Breast epithelium (tissue), 4 donors: ENCODE measurements at regions not wholly inside any gene's neighbourhood (a gene's known extent, or its start where the extent isn't known, plus 50 kb on each side); places are given as distances from the start of the nearest gene placed in this dataset.

ENCODE experiments used
- DNase-seq, 2 donors: peaks; one replicate each; pipeline ENCODE4 v3.0.0-alpha.2; 2019; ENCODE audit warnings: low spot score in 2 of 2
- H3K27ac ChIP-seq, 2 donors: fragments of 200-600 bp; sonication (generic) in 1 of 2; one replicate each; pipeline ENCODE4 v1.5.1; 2016 to 2019; ENCODE audit warnings: mild to moderate bottlenecking in 1 of 2
- H3K27me3 ChIP-seq, 2 donors: fragments of 200-600 bp; sonication (generic) in 1 of 2; one replicate each; pipeline versions ENCODE4 v1.5.1 to v1.6.0; 2017 to 2019; ENCODE audit warnings: control low read depth in 1 of 2, mild to moderate bottlenecking in 1 of 2
- H3K36me3 ChIP-seq: fragments of 200-600 bp; one replicate; pipeline ENCODE4 v1.5.1; 2019
- H3K4me1 ChIP-seq, 2 donors: fragments of 200-600 bp; sonication (generic); one replicate each; pipeline ENCODE4 v1.5.1; 2016 to 2019; ENCODE audit warnings: control low read depth in 1 of 2
- H3K4me3 ChIP-seq, 3 donors: fragments of 200-600 bp; sonication (generic); 1 replicate in 2 of 3; 2 replicates in 1 of 3; pipeline ENCODE4 v1.5.1; 2016 to 2019; ENCODE audit warnings: mild to moderate bottlenecking in 3 of 3, moderate library complexity in 2 of 3
- H3K9me3 ChIP-seq, 2 donors: fragments of 200-600 bp; sonication (generic) in 1 of 2; one replicate each; pipeline ENCODE4 v1.5.1; 2016 to 2019; ENCODE audit warnings: control low read depth in 1 of 2
- CTCF ChIP-seq, 3 donors: fragments of 450-650 bp; IDR thresholded peaks; one replicate each; pipeline ENCODE4 v1.5.1; 2016 to 2017; ENCODE audit warnings: antibody characterized with exemption in 3 of 3, mild to moderate bottlenecking in 3 of 3, moderate library complexity in 3 of 3
- POLR2A ChIP-seq: fragments of 450-650 bp; IDR thresholded peaks from one replicate; pipeline ENCODE4 v1.6.1; 2016; ENCODE audit warnings: antibody characterized with exemption, mild to moderate bottlenecking, moderate library complexity
- POLR2AphosphoS5 ChIP-seq, 3 donors: sonication (generic); formaldehyde crosslinking; IDR thresholded peaks; one replicate each; pipeline ENCODE4 v1.6.1; 2017; ENCODE audit warnings: antibody characterized with exemption in 3 of 3
- intact Hi-C: fragments of 100-400 bp; cut with DNase I; formaldehyde crosslinking; loops from one replicate; pipeline ENCODE4 v1.15.1; 2023; ENCODE audit warnings: low total_unique reads

DNA sequence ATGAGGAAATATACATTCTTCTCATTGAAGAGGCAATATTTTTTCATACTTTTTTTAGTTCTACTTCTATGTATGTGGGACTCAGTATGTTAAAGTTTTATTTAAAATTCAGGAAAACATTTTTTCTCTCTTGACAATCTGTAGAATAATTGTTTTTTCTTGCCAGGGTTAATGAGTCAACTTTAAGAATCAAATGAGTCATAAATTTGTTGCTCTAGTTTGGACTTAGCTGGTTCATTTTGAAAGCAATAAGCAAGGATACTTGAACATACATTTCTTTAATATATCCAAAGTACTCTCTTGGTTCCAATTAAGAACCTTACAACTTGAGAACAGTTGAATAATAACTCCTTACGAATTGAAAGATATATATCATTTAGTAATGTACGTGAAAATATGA lies 1145.3 kb upstream of the B3GALT2 start:
- H3K9me3 ChIP-seq = no peaks in the 10 kb centered on the region
- no peak overlapping the region for H3K27ac ChIP-seq
- DNase-seq = no peak
- intact Hi-C loops = no loop called here
- no peaks in the 10 kb centered on the region for H3K27me3 ChIP-seq
- H3K4me3 ChIP-seq = no peak overlapping the region
- H3K36me3 ChIP-seq = no peaks in the 10 kb centered on the region
- TF ChIP-seq POLR2AphosphoS5 (IDR thresholded peaks at IDR 0.05) (no peak), CTCF (IDR thresholded peaks at IDR 0.05) (no peak), POLR2A (no peak)
- no peaks in the 10 kb centered on the region for H3K4me1 ChIP-seq

GRCh38 chr1:194322751-194323150 lies 1136.3 kb upstream of the B3GALT2 start:
- intact Hi-C loops = no loop called here

DNA sequence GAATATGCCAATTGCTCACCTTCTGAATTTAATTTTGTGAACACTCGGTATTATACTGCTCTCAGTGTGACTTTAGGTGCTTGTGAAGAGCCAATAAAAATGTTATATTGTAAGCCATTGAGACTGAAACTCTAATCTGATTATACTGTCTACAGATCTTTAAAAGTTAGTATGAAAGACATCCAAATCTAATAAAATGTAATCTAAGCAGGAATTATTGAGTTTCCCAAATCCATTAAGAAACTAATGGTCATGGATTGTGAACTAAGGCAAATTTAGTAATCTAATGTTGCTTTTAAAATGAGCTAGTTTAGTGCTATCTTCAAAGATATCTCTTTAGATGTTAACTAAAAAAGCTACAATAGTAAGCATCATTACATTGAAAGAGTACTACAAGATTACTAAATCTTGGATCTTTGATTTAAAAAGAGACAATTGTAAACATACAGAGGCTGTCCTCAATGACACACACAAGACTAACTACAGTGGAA lies 1132.4 kb upstream of the B3GALT2 start:
- no peak for DNase-seq
- intact Hi-C loops = no loop called here
- no peaks in the 10 kb centered on the region for H3K9me3 ChIP-seq
- H3K27ac ChIP-seq = no peak overlapping the region
- no peaks in the 10 kb centered on the region for H3K27me3 ChIP-seq
- no peaks in the 10 kb centered on the region for H3K36me3 ChIP-seq
- no peaks in the 10 kb centered on the region for H3K4me1 ChIP-seq
- H3K4me3 ChIP-seq = no peak overlapping the region
- TF ChIP-seq POLR2AphosphoS5 (IDR thresholded peaks at IDR 0.05) (no peak), CTCF (IDR thresholded peaks at IDR 0.05) (no peak)

More at GRCh38 chr1:194322751-194323150, 1136.3 kb upstream of the B3GALT2 start:
- DNase-seq = no peak
- no peaks in the 10 kb centered on the region for H3K27me3 ChIP-seq
- H3K36me3 ChIP-seq = no peaks in the 10 kb centered on the region
- no peak overlapping the region for H3K27ac ChIP-seq
- H3K4me1 ChIP-seq = no peaks in the 10 kb centered on the region
- no peaks in the 10 kb centered on the region for H3K9me3 ChIP-seq
- no peak overlapping the region for H3K4me3 ChIP-seq
- TF ChIP-seq CTCF (IDR thresholded peaks at IDR 0.05) (no peak), POLR2A (no peak), POLR2AphosphoS5 (IDR thresholded peaks at IDR 0.05) (no peak)

GRCh38 chr1:194309697-194310096 lies 1123.3 kb upstream of the B3GALT2 start:
- no peaks in the 10 kb centered on the region for H3K27me3 ChIP-seq
- TF ChIP-seq POLR2A = no peak
- no peak for TF ChIP-seq POLR2AphosphoS5 (IDR thresholded peaks at IDR 0.05)
- no peak for TF ChIP-seq CTCF (IDR thresholded peaks at IDR 0.05)
- no peak for DNase-seq
- H3K4me3 ChIP-seq = no peak overlapping the region
- H3K4me1 ChIP-seq = no peaks in the 10 kb centered on the region
- intact Hi-C loops = no loop called here
- H3K27ac ChIP-seq = no peak overlapping the region
- no peaks in the 10 kb centered on the region for H3K36me3 ChIP-seq
- H3K9me3 ChIP-seq = no peaks in the 10 kb centered on the region

DNA sequence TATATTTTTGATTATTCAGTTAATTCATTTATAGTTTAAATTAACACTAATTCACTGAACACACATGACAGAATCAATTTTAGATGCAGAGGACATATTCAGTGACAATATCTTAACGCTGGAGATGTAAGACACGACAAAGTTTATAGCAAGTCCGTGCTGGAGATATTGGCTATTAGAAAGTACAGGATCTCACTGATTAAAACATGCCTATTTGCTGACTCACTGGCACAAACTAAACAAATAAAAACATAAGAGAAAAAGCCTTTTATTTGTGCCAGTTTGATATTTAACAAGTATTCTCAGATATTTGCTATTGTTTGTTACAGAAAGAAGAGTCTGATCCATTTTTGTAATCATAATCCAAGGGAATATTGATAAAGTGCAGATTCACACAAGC lies 1122.9 kb upstream of the B3GALT2 start:
- no peaks in the 10 kb centered on the region for H3K27me3 ChIP-seq
- DNase-seq = no peak
- no peaks in the 10 kb centered on the region for H3K9me3 ChIP-seq
- H3K4me1 ChIP-seq = no peaks in the 10 kb centered on the region
- intact Hi-C loops = no loop called here
- no peak for TF ChIP-seq POLR2AphosphoS5 (IDR thresholded peaks at IDR 0.05)
- TF ChIP-seq CTCF (IDR thresholded peaks at IDR 0.05) = no peak
- TF ChIP-seq POLR2A = no peak
- no peak overlapping the region for H3K4me3 ChIP-seq
- no peaks in the 10 kb centered on the region for H3K36me3 ChIP-seq
- H3K27ac ChIP-seq = no peak overlapping the region
